GM12878 (cell line): ENCODE measurements at regions not wholly inside any gene's neighbourhood (a gene's known extent, or its start where the extent isn't known, plus 50 kb on each side); places are given as distances from the start of the nearest gene placed in this dataset.

ENCODE experiments used
- ASH2L ChIP-seq: fragments of 300-600, 200-600 bp; sonication (generic); IDR thresholded peaks from 2 replicates; pipeline ENCODE4 v1.6.1; 2017; ENCODE audit warnings: low read depth, mild to moderate bottlenecking, borderline replicate concordance
- CBFB ChIP-seq: IDR thresholded peaks from 2 replicates; pipeline ENCODE4 v1.6.1; 2016; ENCODE audit warnings: antibody characterized with exemption, low read depth
- E4F1 ChIP-seq: fragments of 450-650 bp; IDR thresholded peaks from 2 replicates; pipeline ENCODE4 v1.6.1; 2018; ENCODE audit warnings: borderline replicate concordance, mild to moderate bottlenecking; ENCODE audit not compliant: partially characterized antibody
- ESRRA ChIP-seq: IDR thresholded peaks from 2 replicates; pipeline ENCODE4 v1.6.1; 2012; ENCODE audit warnings: mild to moderate bottlenecking, low read length, improper control_type of control experiment
- EZH2 ChIP-seq: IDR thresholded peaks from 2 replicates; pipeline ENCODE4 v1.6.1; 2012; ENCODE audit warnings: low read depth, mild to moderate bottlenecking, control low read depth, inconsistent platforms, low read length, borderline replicate concordance; ENCODE audit not compliant: control insufficient read depth
- MTA3 ChIP-seq: IDR thresholded peaks from 2 replicates; pipeline ENCODE4 v1.6.1; 2012; ENCODE audit warnings: low read length, inconsistent platforms, borderline replicate concordance
- POLR2AphosphoS5 ChIP-seq: IDR thresholded peaks from 2 replicates; pipeline ENCODE4 v1.6.1; 2011; ENCODE audit warnings: mild to moderate bottlenecking, low read length, inconsistent platforms
- RFX5 ChIP-seq: IDR thresholded peaks from 2 replicates; pipeline ENCODE4 v1.6.1; 2011; ENCODE audit warnings: low read depth, low read length, improper control_type of control experiment
- SP1 ChIP-seq: IDR thresholded peaks from one replicate; pipeline ENCODE4 v1.6.1; 2011; ENCODE audit warnings: low read depth, low read length
- ZNF207 ChIP-seq: fragments of 450-650 bp; IDR thresholded peaks from 2 replicates; pipeline ENCODE4 v1.6.1; 2014; ENCODE audit warnings: antibody characterized with exemption, mild to moderate bottlenecking, borderline replicate concordance
- ZSCAN29 ChIP-seq: fragments of 450-650 bp; IDR thresholded peaks from 2 replicates; pipeline ENCODE4 v1.6.1; 2017; ENCODE audit warnings: mild to moderate bottlenecking, moderate library complexity
- TF ChIP-seq, protein P1 (sequence below), 3 experiments: IDR thresholded peaks in 2 of 3; conservative IDR thresholded peaks in 1 of 3; 2 replicates each; pipeline ENCODE4 v1.5.1; 2011; ENCODE audit warnings: low read depth in 3 of 3, low read length in 3 of 3, mild to moderate bottlenecking in 3 of 3, control low read depth in 2 of 3, moderate library complexity in 2 of 3, inconsistent platforms in 1 of 3, mixed read lengths in 1 of 3; ENCODE audit not compliant: control insufficient read depth in 2 of 3, insufficient read depth in 1 of 3; ENCODE audit errors: extremely low read depth in 1 of 3
- TF ChIP-seq, protein P2 (sequence below): fragments of 450-650 bp; IDR thresholded peaks from 2 replicates; pipeline ENCODE4 v1.6.1; 2016; ENCODE audit warnings: mild to moderate bottlenecking, moderate library complexity, borderline replicate concordance

DNA sequence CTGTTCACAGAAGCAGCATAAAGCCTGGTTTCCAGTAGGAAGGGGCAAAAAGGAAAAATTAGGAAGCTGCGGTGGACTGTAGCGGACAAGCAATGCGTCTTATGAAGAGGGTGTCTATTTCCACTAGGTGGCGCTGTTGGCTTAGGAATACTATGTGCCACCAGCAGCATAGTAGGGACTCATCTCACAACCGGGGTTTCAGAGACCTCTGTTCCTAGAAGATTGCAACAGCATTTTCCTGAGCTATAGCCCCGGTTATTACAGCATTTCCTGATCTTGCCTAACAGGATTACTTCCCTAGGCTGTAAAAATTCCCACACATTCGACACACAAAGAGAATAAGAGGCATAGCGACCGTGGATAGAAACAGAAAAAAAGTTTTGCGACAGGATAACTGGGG lies 683.0 kb downstream of the TBL1XR1 start:
- TF ChIP-seq CBFB: no peak
- no peak for TF ChIP-seq E4F1
- no peak for TF ChIP-seq SP1
- TF ChIP-seq EZH2: no peak
- no peak for TF ChIP-seq POLR2AphosphoS5
- TF ChIP-seq, protein P1, sequence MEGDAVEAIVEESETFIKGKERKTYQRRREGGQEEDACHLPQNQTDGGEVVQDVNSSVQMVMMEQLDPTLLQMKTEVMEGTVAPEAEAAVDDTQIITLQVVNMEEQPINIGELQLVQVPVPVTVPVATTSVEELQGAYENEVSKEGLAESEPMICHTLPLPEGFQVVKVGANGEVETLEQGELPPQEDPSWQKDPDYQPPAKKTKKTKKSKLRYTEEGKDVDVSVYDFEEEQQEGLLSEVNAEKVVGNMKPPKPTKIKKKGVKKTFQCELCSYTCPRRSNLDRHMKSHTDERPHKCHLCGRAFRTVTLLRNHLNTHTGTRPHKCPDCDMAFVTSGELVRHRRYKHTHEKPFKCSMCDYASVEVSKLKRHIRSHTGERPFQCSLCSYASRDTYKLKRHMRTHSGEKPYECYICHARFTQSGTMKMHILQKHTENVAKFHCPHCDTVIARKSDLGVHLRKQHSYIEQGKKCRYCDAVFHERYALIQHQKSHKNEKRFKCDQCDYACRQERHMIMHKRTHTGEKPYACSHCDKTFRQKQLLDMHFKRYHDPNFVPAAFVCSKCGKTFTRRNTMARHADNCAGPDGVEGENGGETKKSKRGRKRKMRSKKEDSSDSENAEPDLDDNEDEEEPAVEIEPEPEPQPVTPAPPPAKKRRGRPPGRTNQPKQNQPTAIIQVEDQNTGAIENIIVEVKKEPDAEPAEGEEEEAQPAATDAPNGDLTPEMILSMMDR (IDR thresholded peaks at IDR 0.05 in 2 of 3, conservative IDR thresholded peaks at IDR 0.05 in 1 of 3; ENCODE audit: control insufficient read depth in 2 of 3, extremely low read depth in 1 of 3, insufficient read depth in 1 of 3, low read depth in 3 of 3, low read length in 3 of 3): peak; percentile 34 to 41 (median 39); a peak in 4 of 6 replicates
- no peak for TF ChIP-seq ASH2L
- no peak for TF ChIP-seq ZNF207
- TF ChIP-seq, protein P2, sequence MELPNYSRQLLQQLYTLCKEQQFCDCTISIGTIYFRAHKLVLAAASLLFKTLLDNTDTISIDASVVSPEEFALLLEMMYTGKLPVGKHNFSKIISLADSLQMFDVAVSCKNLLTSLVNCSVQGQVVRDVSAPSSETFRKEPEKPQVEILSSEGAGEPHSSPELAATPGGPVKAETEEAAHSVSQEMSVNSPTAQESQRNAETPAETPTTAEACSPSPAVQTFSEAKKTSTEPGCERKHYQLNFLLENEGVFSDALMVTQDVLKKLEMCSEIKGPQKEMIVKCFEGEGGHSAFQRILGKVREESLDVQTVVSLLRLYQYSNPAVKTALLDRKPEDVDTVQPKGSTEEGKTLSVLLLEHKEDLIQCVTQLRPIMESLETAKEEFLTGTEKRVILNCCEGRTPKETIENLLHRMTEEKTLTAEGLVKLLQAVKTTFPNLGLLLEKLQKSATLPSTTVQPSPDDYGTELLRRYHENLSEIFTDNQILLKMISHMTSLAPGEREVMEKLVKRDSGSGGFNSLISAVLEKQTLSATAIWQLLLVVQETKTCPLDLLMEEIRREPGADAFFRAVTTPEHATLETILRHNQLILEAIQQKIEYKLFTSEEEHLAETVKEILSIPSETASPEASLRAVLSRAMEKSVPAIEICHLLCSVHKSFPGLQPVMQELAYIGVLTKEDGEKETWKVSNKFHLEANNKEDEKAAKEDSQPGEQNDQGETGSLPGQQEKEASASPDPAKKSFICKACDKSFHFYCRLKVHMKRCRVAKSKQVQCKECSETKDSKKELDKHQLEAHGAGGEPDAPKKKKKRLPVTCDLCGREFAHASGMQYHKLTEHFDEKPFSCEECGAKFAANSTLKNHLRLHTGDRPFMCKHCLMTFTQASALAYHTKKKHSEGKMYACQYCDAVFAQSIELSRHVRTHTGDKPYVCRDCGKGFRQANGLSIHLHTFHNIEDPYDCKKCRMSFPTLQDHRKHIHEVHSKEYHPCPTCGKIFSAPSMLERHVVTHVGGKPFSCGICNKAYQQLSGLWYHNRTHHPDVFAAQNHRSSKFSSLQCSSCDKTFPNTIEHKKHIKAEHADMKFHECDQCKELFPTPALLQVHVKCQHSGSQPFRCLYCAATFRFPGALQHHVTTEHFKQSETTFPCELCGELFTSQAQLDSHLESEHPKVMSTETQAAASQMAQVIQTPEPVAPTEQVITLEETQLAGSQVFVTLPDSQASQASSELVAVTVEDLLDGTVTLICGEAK: no peak
- TF ChIP-seq ZSCAN29: no peak
- TF ChIP-seq ESRRA: no peak
- TF ChIP-seq MTA3: no peak
- TF ChIP-seq RFX5: no peak
